HEK293T (cell line): ENCODE measurements at regions not wholly inside any gene's neighbourhood (a gene's known extent, or its start where the extent isn't known, plus 50 kb on each side); places are given as distances from the start of the nearest gene placed in this dataset.

Experiments
- CTCF ChIA-PET: fragments of 350-600 bp; formaldehyde crosslinking; extraction: SDS; loops from one replicate; lab custom pipeline; 2021; ENCODE audit warnings: antibody characterized with exemption, inconsistent platforms; lab: Yijun Ruan, JAX
- POLR2A ChIA-PET: fragments of 350-600 bp; formaldehyde crosslinking; extraction: SDS; loops from one replicate; lab custom pipeline; 2020; ENCODE audit warnings: antibody characterized with exemption, inconsistent platforms; lab: Yijun Ruan, JAX
- DNase-seq: peaks from one replicate; pipeline ENCODE4 v3.0.0; 2012; ENCODE audit warnings: mixed read lengths; ENCODE audit errors: extremely low spot score
- ARNT ChIP-seq: fragments of 450-650 bp; IDR thresholded peaks from 2 replicates; pipeline ENCODE4 v1.6.1; 2017; ENCODE audit warnings: mild to moderate bottlenecking
- BHLHE40 ChIP-seq: fragments of 450-650 bp; IDR thresholded peaks from 2 replicates; pipeline ENCODE4 v1.6.1; 2016; ENCODE audit warnings: mild to moderate bottlenecking, moderate library complexity, borderline replicate concordance
- CTBP1 ChIP-seq: fragments of 450-650 bp; IDR thresholded peaks from 2 replicates; pipeline ENCODE4 v1.6.1; 2016; ENCODE audit warnings: borderline replicate concordance
- ELF4 ChIP-seq: fragments of 450-650 bp; IDR thresholded peaks from 2 replicates; pipeline ENCODE4 v1.6.1; 2017; ENCODE audit warnings: antibody characterized with exemption
- FOXA1 ChIP-seq: fragments of 450-650 bp; IDR thresholded peaks from 2 replicates; pipeline ENCODE4 v1.6.1; 2016; ENCODE audit warnings: mild to moderate bottlenecking
- FOXK2 ChIP-seq: fragments of 450-650 bp; IDR thresholded peaks from 2 replicates; pipeline ENCODE4 v1.6.1; 2016; ENCODE audit warnings: mild to moderate bottlenecking
- FOXM1 ChIP-seq: fragments of 450-650 bp; IDR thresholded peaks from 2 replicates; pipeline ENCODE4 v1.6.1; 2017; ENCODE audit warnings: mild to moderate bottlenecking, borderline replicate concordance
- HDGF ChIP-seq: fragments of 450-650 bp; IDR thresholded peaks from 2 replicates; pipeline ENCODE4 v1.6.1; 2017; ENCODE audit warnings: antibody characterized with exemption, borderline replicate concordance
- L3MBTL2 ChIP-seq: fragments of 450-650 bp; conservative IDR thresholded peaks from 2 replicates; pipeline ENCODE4 v1.6.1; 2016; ENCODE audit warnings: mild to moderate bottlenecking
- LEF1 ChIP-seq: fragments of 450-650 bp; IDR thresholded peaks from 2 replicates; pipeline ENCODE4 v1.6.1; 2017; ENCODE audit warnings: mild to moderate bottlenecking, borderline replicate concordance
- NFRKB ChIP-seq: fragments of 450-650 bp; IDR thresholded peaks from 2 replicates; pipeline ENCODE4 v1.6.1; 2016; ENCODE audit warnings: mild to moderate bottlenecking, moderate library complexity
- PKNOX1 ChIP-seq: fragments of 450-650 bp; IDR thresholded peaks from 2 replicates; pipeline ENCODE4 v1.6.1; 2016
- SP1 ChIP-seq: fragments of 450-650 bp; IDR thresholded peaks from 2 replicates; pipeline ENCODE4 v1.6.1; 2017
- SUZ12 ChIP-seq: fragments of 450-650 bp; IDR thresholded peaks from 2 replicates; pipeline ENCODE4 v1.6.1; 2016; ENCODE audit warnings: mild to moderate bottlenecking
- TARDBP ChIP-seq: fragments of 450-650 bp; IDR thresholded peaks from 2 replicates; pipeline ENCODE4 v1.6.1; 2016
- ZNF384 ChIP-seq: fragments of 450-650 bp; IDR thresholded peaks from 2 replicates; pipeline ENCODE4 v1.6.1; 2016

- POLR2A ChIA-PET: no interaction called here
- TF ChIP-seq NFRKB (no peak), SUZ12 (no peak), TARDBP (no peak), LEF1 (no peak), L3MBTL2 (no peak), CTBP1 (no peak), ARNT (no peak), ZNF384 (no peak), ELF4 (no peak), PKNOX1 (no peak), SP1 (no peak), FOXM1 (no peak)
- no peak for DNase-seq
- CTCF ChIA-PET: no interaction called here
Measured at GRCh38 chr3:164748626-164749025, 329.7 kb downstream of the SI start.

- POLR2A ChIA-PET: no interaction called here
- CTCF ChIA-PET: no interaction called here
- DNase-seq: no peak
- TF ChIP-seq LEF1 (no peak), NFRKB (no peak), FOXM1 (no peak), FOXA1 (no peak), ZNF384 (no peak), FOXK2 (no peak), SP1 (no peak), BHLHE40 (no peak), L3MBTL2 (no peak), ELF4 (no peak), PKNOX1 (no peak), ARNT (no peak), TARDBP (no peak)
Measured at GRCh38 chr3:164741869-164742268, 336.4 kb downstream of the SI start.

DNA sequence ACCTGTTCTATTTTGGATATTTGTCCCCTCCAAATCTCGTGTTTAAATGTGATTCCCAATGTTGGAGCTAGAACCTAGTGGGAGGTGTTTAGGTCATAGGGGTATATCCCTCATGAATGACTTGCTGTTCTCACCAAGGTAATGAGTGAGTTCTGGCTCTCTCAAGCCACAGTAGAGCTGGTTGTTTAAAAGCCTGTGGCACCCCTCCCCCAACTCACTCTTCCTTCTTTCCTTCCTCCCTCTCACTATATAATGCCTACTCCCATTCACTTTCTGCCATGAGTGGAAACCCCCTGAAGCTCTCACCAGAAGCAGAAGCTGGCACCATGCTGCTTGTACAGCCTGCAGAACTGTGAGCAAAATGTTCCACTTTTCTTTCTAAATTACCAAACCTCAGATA, 341.1 kb downstream of the SI start:
- no peak for DNase-seq
- ChIA-PET CTCF (no interaction called here), POLR2A (no interaction called here)
- no peak for TF ChIP-seq ZNF384
- TF ChIP-seq FOXK2: no peak
- TF ChIP-seq SP1: no peak
- no peak for TF ChIP-seq ARNT

GRCh38 chr3:164732166-164732565, 346.1 kb downstream of the SI start:
- no peak for DNase-seq
- ChIA-PET POLR2A (no interaction called here), CTCF (no interaction called here)
- no peak for TF ChIP-seq ELF4
- no peak for TF ChIP-seq CTBP1
- TF ChIP-seq SUZ12: no peak
- TF ChIP-seq ZNF384: no peak
- TF ChIP-seq SP1: no peak
- no peak for TF ChIP-seq TARDBP
- TF ChIP-seq BHLHE40: no peak
- TF ChIP-seq LEF1: no peak
- no peak for TF ChIP-seq FOXM1
- no peak for TF ChIP-seq HDGF
- TF ChIP-seq FOXA1: no peak
- no peak for TF ChIP-seq L3MBTL2
- no peak for TF ChIP-seq NFRKB
- TF ChIP-seq ARNT: no peak
- TF ChIP-seq FOXK2: no peak
- no peak for TF ChIP-seq PKNOX1

DNA sequence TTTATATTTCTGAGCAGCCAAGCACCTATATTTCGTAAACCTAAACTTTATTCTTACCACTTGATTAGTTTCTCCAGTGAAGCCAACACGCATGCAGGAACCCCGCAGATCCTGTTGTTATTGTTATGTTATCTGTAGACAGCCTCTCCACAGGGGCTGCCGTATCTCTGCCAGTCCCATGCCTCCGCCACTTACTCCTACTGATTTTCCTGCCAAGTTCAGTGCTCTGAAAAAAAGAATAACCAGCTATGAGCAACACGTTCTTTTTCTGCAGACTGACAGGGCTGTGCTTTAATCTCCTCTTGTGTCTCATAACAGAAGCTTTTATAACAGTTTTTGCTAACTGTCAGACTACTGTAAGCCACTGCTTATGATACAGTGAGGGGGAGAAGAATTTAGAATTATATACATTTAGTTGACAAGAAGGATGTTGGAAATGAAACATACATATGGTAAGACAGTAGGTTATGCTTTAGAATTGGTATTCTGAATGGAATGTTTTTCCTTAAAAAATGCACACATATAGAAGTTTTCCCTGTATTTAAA, 347.4 kb downstream of the SI start:
- POLR2A ChIA-PET: no interaction called here

More for the DNA sequence above, 347.4 kb downstream of the SI start:
- peak; percentile 29 for DNase-seq
- TF ChIP-seq FOXM1: no peak
- no peak for TF ChIP-seq SUZ12
- TF ChIP-seq FOXK2: no peak
- TF ChIP-seq CTBP1: no peak
- TF ChIP-seq PKNOX1: no peak
- TF ChIP-seq LEF1: no peak
- no peak for TF ChIP-seq BHLHE40
- TF ChIP-seq NFRKB: no peak
- no peak for TF ChIP-seq SP1
- TF ChIP-seq ZNF384: no peak
- no peak for TF ChIP-seq HDGF
- no peak for TF ChIP-seq TARDBP
- TF ChIP-seq ELF4: no peak
- TF ChIP-seq L3MBTL2: no peak
- CTCF ChIA-PET: no interaction called here
